AG04449 (cell line): ENCODE measurements at regions not wholly inside any gene's neighbourhood (a gene's known extent, or its start where the extent isn't known, plus 50 kb on each side); places are given as distances from the start of the nearest gene placed in this dataset.

ENCODE experiments used
- CTCF ChIA-PET: fragments of 350-600 bp; formaldehyde crosslinking; extraction: SDS; loops from one replicate; lab custom pipeline; 2021; ENCODE audit warnings: antibody characterized with exemption; lab: Yijun Ruan, JAX
- POLR2A ChIA-PET: fragments of 400-600, 350-600 bp; formaldehyde crosslinking; extraction: SDS; loops from one replicate; lab custom pipeline; 2020; ENCODE audit warnings: antibody characterized with exemption, inconsistent platforms; lab: Yijun Ruan, JAX
- DNase-seq: peaks from one replicate; pipeline ENCODE4 v3.0.0-alpha.2; 2010; ENCODE audit warnings: low read depth, low spot score
- H3K4me3 ChIP-seq: 2 replicates; pipeline ENCODE4 v1.5.1; 2011; ENCODE audit warnings: low read depth, mild to moderate bottlenecking, control low read depth, low read length
- TF ChIP-seq, protein P1 (sequence below): IDR thresholded peaks from one replicate; pipeline ENCODE4 v1.5.1; 2011; ENCODE audit warnings: mild to moderate bottlenecking, moderate library complexity, low read length, control low read depth, inconsistent platforms; ENCODE audit not compliant: insufficient read depth; ENCODE audit errors: missing control alignments

DNA sequence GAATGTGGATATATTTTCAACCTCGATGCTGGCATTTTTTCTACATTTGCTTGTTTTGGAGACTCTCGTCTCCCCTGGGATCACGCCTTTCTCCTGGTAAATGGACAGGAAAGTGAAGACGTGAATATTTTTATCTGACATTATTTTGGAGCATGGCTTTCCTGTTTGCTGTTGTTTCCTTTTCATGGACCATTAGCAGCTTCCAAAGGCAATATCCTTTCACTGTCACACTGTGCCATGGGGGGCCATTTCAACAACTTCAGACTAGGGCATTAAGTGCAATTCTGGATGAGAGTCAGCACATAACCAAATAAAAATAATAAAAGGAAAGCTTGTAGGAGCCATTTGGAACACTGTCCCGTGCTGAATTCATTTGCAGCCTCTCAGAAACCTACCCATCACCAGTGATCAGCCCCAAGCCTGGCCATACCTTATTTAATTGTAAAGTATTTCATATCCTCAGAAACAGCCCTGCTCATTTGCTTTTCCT lies 75.9 kb upstream of the NEUROD6 start:
- no peak for DNase-seq
- CTCF ChIA-PET = no interaction called here
- no peak overlapping the region for H3K4me3 ChIP-seq
- POLR2A ChIA-PET = no interaction called here
- TF ChIP-seq, protein P1, sequence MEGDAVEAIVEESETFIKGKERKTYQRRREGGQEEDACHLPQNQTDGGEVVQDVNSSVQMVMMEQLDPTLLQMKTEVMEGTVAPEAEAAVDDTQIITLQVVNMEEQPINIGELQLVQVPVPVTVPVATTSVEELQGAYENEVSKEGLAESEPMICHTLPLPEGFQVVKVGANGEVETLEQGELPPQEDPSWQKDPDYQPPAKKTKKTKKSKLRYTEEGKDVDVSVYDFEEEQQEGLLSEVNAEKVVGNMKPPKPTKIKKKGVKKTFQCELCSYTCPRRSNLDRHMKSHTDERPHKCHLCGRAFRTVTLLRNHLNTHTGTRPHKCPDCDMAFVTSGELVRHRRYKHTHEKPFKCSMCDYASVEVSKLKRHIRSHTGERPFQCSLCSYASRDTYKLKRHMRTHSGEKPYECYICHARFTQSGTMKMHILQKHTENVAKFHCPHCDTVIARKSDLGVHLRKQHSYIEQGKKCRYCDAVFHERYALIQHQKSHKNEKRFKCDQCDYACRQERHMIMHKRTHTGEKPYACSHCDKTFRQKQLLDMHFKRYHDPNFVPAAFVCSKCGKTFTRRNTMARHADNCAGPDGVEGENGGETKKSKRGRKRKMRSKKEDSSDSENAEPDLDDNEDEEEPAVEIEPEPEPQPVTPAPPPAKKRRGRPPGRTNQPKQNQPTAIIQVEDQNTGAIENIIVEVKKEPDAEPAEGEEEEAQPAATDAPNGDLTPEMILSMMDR = no peak

DNA sequence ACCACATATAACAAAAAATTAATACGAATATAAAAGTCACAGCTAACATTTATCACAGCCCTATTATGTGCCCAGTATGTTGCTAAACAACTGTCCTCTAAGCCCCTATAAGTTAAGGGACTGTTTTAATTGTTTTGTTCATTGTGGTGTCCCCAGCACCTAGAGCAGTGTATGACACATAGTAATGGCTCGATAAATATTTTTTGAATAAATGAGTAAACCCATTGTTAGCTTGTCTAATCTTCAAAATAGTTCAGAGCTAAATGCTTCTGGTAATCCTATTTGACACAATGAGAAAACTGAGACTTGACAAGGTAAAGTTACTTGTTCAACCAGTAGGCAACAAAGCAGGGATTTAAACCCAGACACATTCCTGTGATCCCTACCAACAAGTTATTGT lies 78.4 kb upstream of the NEUROD6 start:
- TF ChIP-seq, protein P1 = no peak
- ChIA-PET POLR2A (no interaction called here), CTCF (no interaction called here)
- no peak for DNase-seq
- H3K4me3 ChIP-seq = no peak overlapping the region

DNA sequence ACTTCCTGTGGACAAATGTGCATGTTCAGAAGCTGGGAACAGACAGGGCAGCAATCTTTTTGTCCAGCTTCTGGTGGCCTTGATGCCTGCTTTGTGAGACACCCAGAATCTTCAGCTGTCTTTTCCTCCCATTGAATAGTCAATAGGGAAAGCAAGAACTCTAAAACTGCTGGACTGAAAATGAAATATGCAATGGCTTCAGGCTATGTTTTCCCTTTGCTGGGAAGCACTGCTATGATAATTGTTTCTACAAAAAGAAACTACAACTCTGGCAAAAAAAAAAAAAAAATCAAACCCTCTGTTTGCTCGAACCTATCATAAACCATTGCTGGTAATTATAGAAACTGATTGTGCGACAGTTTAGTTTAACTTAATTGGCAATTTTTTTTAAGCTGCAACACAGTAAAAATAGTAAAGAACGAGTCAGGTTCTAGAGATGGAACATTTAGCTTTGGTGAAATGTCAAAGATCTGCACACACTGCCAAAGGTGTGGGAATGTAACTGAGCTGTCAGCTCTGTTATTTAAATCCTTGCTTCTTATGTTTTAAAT lies 79.1 kb upstream of the NEUROD6 start:
- no peak overlapping the region for H3K4me3 ChIP-seq
- TF ChIP-seq, protein P1 = no peak
- POLR2A ChIA-PET = no interaction called here
- DNase-seq = no peak
- CTCF ChIA-PET = interaction anchor here (2.7 kb wide), 1 partner anchor 24 kb away, joined by 10 read pairs; no protein-coding TSS in a partner anchor

DNA sequence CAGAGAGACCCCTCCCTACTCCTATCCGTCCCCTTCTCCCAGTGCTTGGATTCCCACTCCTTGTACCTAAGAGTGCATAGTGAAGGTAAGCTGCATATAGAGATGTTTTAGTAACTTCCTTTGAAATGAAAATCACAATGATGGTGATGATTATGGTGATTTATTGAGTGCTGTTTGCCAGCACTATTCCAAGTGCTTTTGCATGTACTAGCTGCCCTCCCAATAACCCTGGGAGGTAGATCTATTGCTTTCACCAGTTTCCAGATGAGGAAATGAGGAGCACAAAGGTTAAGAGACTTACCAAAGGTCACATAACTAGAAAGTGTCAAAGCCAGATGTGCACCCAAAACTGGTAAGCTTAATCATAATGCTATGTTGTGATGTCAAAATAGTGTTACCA lies 80.4 kb upstream of the NEUROD6 start:
- ChIA-PET POLR2A (no interaction called here), CTCF (interaction anchor here (2.7 kb wide), 1 partner anchor 22 kb away, joined by 10 read pairs; no protein-coding TSS in a partner anchor)
- DNase-seq = no peak
- TF ChIP-seq, protein P1 = no peak
- H3K4me3 ChIP-seq = no peak overlapping the region

DNA sequence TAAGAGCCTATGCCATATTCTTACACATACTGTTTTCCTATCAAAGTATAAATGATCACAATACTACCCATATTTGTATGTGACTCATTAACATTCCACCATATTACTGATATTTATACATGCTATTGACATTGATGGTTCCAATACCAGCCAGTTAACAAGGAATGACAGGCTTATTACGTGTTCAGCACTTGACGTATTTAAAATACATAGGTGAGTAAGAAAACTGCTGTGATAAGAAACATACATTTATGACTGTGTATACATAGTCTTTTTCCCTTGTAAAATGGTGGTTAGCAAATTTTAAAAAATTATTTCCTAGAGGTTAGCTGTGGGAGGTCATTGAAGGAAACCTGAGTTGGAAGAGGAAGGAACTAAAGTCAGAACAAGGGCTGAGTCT lies 81.1 kb upstream of the NEUROD6 start:
- ChIA-PET POLR2A (no interaction called here), CTCF (interaction anchor here (0.7 to 2.7 kb wide), 2 partner anchors 11 to 22 kb away, joined by 3 to 10 read pairs; no protein-coding TSS in a partner anchor)
- TF ChIP-seq, protein P1 = no peak
- no peak for DNase-seq
- no peak overlapping the region for H3K4me3 ChIP-seq

DNA sequence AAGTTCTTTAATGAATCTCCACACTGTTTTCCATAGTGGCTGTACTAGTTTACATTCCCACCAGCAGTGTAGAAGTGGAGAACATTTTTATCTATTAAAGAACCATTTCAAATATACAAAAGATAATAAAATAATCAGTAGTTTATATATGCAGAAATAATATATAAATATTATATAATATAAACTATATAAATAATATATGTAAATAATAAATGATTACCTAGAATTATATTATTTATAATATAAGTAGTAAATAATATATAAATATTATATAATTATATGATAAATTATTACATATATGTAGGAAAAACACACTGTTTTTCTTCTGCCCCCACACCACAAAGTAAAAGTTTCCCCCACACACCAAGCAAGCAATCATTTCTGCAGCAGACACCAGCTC lies 83.5 kb upstream of the NEUROD6 start:
- ChIA-PET POLR2A (no interaction called here), CTCF (no interaction called here)
- no peak for DNase-seq
- TF ChIP-seq, protein P1 = no peak
- H3K4me3 ChIP-seq = no peak overlapping the region
